ENCODE measurements at regions not wholly inside any gene's neighbourhood (a gene's known extent, or its start where the extent isn't known, plus 50 kb on each side); places are given as distances from the start of the nearest gene placed in this dataset.
"Not testable (repeated sequence)": the region's sequence is repeated elsewhere in the genome, so short reads cannot be mapped to it uniquely, and the experiment has no call there.

DNA sequence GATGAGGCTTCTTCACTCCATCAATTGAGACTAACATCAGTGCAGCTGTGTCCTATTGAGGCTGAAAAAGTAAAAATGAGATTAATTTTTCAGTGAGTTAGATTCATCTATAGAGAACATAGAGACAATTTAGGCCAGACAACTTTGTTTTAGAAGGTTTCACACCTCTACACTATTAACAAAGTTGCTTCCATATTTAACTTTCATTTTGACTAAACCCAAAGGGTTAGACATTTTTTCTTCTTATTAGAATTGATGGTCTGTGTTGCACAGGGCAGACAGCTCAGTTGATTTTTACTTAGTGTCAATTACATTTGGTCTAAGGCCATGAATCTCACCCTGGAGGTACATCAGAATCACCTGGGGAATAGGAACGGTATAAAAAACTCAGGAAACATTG, 130.2 kb upstream of the NXPH2 start:
- no peak for DNase-seq

DNA sequence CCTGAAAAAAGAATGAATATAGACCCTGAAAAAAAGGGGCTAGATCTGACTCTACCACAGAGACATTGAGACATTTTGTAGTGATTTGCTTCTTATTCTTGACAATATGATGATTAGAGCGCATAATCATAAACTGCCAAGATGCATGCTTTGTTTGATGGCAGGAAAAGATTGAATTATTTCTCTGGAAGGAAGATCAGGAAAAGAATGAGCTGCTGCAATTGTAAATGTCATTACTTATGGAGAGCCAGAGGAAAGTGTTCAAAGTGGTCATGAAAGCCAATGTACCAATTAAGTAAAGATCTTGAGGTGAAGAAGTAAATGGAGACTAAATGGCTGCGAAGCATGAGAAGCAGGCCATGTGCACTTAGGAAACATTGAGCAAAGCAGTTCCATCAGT, 126.4 kb upstream of the NXPH2 start:
- no peak for DNase-seq

DNA sequence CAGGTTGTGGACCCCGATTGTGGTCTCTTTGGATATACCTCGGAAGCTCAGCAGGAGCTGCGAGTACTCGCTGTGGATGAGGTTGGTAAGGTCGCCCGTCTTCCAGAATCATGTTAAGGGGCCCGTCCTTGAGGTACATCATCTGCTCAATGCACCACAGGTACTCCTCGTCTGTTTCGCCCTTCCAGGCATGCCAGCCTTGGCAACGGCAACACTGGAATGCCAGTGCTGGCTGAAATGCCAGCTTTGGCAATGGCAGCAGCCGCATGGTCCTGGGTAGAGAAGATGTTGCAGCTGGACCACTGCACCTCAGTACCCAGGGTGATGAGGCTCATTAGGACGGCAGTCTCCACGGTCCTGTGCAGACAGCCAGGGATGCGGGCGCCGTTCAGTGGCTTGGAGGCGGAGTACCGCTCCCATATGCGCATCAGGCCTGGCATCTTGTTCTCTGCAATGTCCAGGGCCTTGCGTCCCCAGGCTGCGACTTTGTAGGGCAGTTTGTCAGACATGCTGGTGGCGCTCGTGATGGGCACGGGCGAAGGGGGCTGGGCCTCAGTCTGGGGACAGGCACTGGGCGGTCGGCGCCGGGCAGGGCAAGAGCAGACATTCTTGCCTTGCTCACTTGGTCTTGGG, 122.2 kb upstream of the NXPH2 start:
- DNase-seq, result no peak

DNA sequence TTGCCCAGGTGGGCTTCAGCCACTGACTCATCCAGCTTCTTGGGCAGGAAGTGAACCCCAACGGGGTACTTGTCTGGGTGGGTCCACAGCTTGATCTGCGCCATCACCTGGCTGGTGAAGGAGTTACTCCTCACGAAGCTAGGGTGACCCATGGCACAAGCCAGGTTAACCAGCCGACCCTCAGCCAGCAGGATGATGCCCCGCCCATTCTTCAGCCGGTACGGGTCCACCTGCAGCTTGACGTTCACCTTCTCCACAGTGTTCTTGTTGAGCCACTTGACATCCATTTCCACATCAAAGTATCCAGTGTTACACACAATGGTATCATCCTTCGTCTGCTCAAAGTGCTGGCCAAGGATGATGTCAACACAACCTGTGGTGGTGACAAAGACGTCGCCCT, 121.3 kb upstream of the NXPH2 start:
- DNase-seq, result no peak

DNA sequence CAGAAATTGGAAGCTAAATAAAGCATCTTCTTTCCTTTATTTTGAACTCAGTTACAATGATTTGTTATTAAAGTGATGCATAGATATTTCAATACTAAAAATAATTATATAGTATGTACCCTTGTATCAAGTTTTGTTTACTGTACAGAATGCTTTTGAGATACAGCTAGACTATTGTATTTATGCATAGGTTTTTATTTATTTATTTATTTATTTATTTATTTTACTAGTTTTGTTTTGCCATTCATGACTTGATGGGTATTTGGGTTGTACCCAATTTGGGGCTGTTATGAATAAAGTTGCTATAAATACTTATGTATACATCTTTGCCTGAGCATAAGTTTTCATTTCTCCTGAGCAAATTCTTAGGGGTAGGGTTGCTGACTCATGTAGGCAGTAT, 118.7 kb upstream of the NXPH2 start:
- DNase-seq, result no peak

DNA sequence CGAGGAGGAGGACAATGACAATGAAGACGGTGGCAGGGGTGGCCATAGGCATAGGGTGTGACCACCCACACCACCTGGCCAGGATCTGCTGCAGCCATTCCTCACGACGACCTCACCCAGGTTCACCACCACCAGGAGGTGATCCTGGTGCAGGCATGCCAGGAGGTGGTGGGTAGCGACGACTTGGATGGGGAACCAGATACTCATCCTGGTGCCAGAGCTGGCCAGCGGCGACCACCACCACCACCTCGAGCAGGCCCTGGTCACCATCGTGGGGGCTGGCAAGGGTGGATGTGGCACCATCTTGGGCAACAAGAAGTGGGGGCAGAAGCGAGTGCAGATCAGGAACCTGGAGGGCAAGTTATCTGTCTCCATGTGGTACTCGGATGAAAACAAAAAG, 117.1 kb upstream of the NXPH2 start:
- DNase-seq, result no peak

DNA sequence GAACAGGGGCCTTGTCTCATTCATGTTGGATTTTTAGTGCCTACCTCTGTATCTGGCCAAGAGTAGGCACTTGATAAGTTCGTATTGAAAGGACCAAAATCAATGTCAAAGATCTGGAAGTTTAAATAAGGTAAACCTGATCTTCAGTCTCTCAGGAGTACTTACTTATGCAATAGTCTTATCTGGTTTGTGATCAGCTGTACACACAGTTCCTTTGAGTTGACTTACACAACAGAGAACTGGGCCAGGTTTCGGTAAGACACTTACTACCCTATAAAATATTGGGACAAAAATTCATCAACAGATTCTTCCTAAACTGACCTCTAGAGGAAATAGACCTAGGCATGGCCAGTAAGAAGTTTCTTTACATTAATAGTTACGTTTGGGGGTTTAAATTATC, 113.6 kb upstream of the NXPH2 start:
- DNase-seq, result no peak

DNA sequence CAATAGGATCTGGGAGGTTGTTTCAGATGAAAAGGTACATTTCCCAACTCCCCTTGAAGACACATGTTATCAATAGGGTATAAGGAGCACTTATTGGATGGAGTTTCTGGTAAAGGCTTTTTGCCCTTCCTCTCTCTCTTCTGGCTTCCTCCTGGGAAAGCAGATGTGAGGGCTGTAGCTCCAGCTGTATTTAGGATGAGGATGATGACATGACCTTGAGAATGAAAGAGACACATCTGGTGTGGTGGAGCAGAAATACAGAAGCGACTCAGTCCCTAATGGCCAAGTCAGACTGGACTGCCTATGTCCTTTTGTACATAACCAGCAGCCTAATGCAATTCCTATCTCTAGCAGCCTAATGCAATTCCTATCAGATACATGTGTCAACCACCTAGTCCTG, 100.9 kb upstream of the NXPH2 start:
- DNase-seq, result peak; percentile 47

DNA sequence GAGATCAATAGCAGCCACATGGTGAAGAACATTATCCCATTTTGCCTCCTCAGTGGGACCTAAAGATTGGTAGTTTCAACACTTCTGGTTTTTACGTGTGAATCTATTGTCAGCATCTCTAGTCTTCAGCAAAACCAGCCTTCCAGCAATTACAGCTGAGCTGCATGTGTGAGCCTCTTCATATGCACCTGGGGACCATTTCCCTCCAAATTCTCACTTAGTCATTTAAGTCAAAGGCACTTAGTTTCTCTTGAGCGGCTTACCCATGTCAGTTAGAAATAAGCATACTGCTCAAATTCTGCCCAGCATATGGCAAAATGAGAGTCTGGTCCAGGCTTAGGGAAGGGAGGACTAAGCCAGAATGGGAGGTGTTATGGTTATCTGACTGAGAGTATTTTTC, 99.7 kb upstream of the NXPH2 start:
- peak; percentile 9 for DNase-seq

DNA sequence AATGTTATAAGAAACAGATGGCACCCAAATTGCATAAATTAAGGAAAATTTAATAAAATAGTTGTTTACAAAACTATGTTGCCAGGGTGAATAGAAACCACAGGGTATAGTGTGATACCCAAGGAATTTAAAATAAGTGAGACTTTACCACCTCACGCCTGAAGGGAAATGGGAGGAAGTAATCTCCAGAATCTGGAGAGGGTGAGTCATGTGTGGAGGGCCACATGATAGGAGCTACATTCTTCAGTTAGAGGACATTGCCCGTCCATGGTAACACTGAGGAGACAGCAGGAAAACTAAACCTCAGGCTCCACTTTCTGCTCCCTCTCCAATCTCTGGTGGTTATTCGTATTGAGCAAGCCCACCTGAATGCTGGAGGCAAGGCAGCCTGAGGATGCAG, 97.2 kb upstream of the NXPH2 start:
- no peak for DNase-seq

DNA sequence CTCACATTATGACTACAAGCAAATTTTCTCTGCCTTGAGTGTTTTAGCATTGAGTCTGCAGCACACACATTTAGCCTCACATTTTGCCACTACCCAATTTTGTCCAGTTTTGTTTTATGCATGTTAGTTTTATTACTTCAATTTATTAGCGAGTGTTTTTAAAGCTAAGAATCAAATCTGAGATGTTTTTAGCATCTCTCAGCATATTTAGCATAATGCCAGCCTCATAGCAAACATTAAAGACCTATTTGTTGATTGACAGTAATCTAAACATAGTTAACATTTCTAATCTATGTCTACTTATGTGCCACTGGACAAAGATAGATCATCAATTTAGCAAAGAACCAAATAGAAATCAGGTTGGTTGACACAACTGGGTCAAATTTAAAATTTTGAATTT, 94.1 kb upstream of the NXPH2 start:
- DNase-seq, result no peak

DNA sequence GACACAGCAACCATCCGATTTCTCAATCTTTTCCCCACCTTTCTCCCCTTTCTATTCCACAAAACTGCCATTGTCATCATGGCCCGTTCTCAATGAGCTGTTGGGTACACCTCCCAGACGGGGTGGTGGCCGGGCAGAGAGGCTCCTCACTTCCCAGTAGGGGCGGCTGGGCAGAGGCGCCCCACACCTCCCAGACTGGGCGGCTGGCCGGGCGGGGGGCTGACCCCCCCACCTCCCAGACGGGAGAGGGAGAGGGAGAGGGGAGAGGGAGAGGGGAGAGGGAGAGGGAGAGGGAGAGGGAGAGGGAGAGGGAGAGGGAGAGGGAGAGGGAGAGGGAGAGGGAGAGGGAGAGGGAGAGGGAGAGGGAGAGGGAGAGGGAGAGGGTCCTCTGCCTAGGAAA, 91.9 kb upstream of the NXPH2 start:
- DNase-seq, result not testable (repeated sequence)

DNA sequence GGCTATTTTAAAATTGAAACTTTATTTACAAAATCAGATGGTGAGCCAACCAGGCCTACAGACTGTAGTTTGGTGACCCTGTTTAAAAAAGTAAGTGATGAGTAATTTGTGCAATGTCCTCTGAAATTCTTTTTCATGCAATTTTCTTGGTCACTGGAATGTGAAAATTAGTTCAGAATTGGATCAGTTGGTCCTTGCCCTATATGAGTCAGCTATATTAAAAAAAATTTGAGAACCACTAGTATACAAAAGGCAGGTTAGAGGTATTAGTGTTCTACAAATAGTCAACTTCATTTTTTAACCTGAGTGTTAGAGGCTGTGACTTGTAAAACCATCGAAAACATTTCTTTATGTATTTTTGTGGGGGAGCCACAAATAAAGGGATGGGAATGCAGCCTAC, 91.1 kb upstream of the NXPH2 start:
- no peak for DNase-seq

DNA sequence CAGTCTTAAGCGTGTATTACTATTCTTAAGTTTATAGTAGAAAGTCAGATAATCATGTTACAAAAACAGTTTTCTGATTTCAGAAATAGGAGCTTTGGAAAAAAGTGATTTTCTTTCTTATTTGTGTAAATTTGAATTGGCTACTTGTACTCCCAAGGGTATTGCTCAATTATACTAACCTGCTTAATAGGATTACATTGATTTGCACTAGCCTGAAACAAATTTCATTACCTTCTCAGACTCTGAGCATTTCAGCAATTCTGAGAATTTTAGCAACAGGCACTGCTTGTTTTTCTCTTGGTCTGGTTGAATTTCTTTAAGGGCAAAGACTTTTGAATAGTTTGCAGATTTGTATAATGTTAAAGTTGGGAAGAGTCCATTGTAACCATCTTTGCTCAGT, 87.2 kb upstream of the NXPH2 start:
- DNase-seq, result no peak

DNA sequence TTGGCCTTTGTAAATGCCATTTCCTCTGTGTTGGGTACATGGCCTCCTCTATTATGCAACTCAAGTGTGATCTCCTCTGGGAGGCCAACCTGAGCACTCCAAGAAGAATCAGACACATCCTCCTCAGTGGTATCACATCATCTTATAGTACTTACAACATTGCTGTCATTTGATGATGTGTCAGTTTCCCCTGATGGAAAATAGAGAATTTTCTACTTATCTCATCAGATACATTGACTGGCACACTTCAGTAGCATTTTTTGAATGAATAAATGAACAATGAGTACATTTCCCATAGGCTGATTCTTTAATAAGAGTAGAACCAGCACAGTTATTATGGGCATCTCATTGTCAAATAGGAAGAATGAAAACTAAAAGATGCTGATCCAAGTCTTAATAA, 86.6 kb upstream of the NXPH2 start:
- no peak for DNase-seq

DNA sequence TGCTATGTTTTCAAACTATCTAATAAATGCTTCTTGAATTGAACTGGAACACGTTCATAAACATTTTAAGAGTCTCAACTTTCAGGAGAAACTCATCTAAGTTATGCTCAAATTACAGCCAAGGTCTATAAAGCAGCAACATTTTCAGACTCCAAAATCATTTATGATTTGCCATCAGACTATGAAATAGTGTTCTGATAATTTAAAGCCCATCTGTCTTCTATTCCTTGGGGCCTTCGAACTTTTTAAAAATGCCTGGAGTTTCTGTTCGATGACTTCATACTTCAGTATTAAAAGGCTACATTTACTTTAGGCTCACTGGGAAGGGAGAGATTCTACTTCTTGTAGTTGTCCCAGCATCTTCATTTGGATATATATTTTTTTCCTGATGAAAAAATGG, 73.6 kb upstream of the NXPH2 start:
- DNase-seq, result no peak

DNA sequence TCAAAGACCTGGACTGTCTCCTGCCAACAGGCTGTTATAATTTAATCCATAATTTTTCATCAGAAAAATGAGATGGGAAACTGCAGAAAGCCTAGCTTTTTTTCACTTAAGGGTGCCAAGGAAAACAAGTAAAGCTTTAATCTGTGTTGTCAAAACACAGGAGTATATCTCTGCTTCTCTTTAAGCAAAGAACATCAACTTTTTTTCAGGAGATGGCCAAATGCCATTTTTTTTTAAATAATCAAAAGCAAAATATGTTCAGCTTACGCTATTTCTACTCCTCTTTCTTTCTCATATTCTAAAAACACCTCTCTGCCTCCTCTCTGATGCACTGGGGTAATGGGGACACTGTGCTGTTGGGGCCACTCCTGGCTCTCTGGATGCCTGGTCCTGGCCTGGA, 73.1 kb upstream of the NXPH2 start:
- no peak for DNase-seq

DNA sequence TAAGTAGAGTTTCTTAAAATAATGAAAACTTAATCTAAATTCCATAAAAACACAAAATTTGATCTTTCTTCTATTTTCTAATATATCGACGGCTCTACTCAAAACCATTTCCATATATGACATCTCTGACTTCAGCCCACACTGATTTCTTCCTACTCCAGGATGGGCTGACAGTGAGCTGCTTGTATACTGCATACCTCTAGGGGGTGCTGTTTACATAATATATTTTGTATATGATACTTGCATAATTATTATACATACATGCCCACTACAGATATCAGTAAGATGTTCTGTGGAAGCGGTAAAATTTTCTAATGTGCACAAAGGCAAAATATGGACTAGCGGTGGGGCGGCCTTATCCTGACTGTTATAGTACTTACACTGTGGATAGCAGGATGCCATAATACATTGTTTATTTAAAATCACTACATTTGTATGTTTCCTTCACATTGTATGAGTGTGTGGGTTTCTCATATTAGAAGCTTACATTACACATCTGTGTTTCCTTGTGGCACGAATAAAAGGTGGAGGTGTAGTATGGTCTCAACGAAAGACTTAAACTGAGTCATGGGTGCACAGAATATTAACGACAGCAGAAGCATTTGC, 66.1 kb upstream of the NXPH2 start:
- DNase-seq, result peak; percentile 54

DNA sequence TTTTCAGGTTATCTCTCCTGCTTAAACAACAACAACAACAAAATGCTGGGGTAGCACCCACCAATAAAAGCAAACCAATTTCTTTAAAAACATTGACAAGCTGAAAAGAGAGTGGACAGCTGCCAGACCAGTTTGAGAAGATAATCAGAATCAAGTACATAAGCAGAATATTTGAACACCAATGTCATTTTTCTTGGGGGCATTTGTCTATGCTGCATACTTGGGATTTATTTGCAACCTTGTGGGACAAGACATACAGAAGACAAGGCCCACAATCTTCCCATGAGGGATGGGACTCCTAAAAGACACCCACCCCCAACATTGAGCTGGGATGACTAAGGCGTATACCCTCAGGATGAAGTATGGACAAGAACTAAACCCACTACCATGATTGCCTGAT, 62.2 kb upstream of the NXPH2 start:
- DNase-seq, result no peak

DNA sequence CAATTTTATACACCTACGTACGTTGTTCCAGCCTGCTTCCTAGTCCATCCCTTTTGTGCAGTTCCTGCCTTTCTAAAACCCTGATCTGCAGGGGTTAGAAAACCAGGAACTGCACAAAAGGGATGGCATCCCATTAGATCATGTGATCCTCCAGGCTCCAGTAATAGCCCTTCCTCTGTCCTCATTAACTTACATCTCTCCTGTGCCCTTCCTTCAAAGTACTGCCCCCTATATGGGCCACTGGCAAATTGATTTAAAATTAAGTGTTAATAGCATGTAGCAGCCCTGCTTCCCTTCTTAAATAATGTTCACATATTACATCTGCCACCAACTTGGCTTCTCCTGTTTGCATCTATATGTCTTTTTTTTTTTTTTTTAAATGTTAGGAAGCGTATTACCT, 61.3 kb upstream of the NXPH2 start:
- DNase-seq, result no peak

DNA sequence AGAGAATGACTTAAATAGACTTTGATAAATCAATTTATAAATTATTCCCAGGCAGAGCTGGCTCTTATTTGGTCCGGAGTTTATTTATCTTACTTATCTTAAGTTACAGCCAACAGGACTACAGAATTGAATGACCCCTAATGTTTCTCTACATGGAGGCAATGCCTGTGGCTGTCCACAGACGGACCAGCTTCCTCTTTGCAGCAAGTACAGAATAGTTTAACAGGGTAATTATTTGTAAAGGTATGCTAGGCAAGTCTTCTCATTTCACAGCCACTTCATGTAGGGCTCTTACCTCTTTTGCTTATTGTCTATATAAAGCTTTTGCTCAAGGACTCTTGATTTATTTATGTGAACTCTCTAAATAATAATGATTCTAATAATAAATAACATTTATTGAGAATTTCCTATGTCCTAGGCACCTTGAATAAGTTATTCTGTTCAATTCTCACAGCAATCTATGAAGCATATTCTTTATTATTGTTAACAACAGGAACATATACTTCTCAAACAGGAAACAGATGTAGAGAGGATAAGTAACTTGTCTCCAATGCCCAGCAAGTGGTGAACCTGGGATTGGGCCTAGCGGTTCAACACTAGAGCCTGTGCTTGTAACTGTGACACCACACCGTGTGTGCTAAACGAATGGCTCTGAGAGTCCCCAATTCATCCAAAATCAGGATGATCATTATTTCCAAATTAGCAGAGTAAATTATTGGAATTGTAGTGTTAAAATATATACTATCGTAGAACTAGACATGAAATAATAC, 58.8 kb upstream of the NXPH2 start:
- DNase-seq, result no peak

DNA sequence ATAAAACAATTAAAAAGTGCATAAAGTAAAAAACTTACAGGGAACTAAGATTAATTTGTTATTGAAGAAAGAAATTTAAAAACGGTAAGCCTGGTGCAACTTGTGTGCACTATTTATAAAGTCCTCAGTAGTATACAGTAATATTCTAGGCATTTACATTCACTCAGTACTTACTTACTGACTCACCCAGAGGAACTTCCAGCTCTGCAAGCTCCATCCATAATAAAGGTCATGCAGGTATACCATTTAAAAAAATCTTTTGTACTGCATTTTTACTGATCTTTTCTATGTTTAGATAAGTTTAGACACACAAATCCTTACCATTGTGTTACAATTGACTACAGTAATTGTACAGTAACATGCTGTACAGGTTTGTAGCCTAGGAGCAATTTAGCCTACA, 51.5 kb upstream of the NXPH2 start:
- no peak for DNase-seq

DNA sequence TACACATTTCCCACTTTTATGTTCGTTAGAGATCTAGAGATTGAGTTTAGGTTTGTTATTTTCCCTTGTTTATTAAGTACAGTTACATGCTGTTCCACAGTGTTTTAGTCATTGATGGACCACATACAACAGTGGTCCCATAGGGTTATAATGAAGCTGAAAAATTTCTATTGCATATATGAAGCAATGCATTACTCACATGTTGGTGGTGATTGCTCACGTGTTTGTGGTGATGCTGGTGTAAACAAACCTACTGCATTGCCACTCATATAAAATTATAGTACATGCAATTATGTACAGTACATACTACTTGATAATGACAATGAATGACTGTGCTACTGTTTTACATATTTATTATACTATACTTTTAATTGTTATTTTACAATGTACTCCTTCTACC, 51.0 kb upstream of the NXPH2 start:
- no peak for DNase-seq

DNA sequence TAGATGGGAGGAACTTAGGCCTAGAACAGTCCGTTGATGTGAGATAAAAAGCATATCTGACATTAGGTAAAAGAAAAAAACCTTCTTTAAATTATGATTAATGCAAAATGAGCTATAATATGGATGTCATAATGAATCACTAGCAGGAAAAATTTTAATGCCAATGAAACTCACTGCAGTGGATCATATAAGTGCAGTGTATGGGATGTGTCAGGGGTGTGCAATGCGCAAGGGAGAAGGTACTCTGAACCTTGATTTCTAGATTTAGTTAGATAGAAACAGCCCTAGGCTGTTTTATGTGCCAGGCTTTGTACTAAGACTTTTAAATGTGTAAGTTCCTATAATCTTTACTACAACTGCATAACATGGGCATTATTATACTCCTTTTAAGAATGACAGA, 50.4 kb upstream of the NXPH2 start:
- DNase-seq, result no peak
